HCT116 (cell line): ENCODE measurements at regions not wholly inside any gene's neighbourhood (a gene's known extent, or its start where the extent isn't known, plus 50 kb on each side); places are given as distances from the start of the nearest gene placed in this dataset.

Experiments used
- ATAC-seq: fragments of 200-7000 bp; cut with Tn5 transposase; 2 replicates; pipeline ENCODE4 v1.9.1; 2020; ENCODE audit warnings: mild to moderate bottlenecking, moderate library complexity
- BruUV-seq: library from RNA; stranded (reverse); fragments of 400-500 nt; replicated peaks from 2 replicates; lab custom pipeline; 2021; lab: Mats Ljungman, UMichigan
- CTCF ChIA-PET: fragments of 300-600 bp; sonication (Branson Sonifier 250); formaldehyde crosslinking; loops from one replicate; lab custom pipeline; 2021; ENCODE audit warnings: antibody characterized with exemption; lab: Charles Lee
- POLR2A ChIA-PET: fragments of 300-600, 350-600 bp; sonication (Branson Sonifier 250); formaldehyde crosslinking; loops from one replicate; lab custom pipeline; 2021; ENCODE audit warnings: antibody characterized with exemption; lab: Charles Lee
- RAD21 ChIA-PET, 2 experiments: fragments of 300-600 bp; sonication (Branson Sonifier 250); formaldehyde crosslinking; loops; one replicate each; lab custom pipeline; 2023; ENCODE audit warnings: low total read pairs in 2 of 2; ENCODE audit not compliant: uncharacterized antibody in 2 of 2, unreplicated experiment in 2 of 2, low non-redundant PET in 1 of 2; lab: Charles Lee
- DNase-seq: peaks from one replicate; pipeline ENCODE4 v3.0.0-alpha.2; 2010; ENCODE audit warnings: low read depth, low spot score
- H2AFZ ChIP-seq: fragments of 200-600 bp; shearing (Covaris generic), sonication (generic); 2 replicates; pipeline ENCODE4 v1.6.1; 2017; ENCODE audit warnings: low read depth, mixed run types, mixed read lengths, antibody characterized with exemption, low read length; ENCODE audit not compliant: poor library complexity, severe bottlenecking
- H3K27ac ChIP-seq: 2 replicates; pipeline ENCODE4 v1.5.1; 2012; ENCODE audit warnings: low read depth, low read length
- H3K27me3 ChIP-seq: fragments of 200-600 bp; sonication (generic); 2 replicates; pipeline ENCODE4 v1.6.1; 2016; ENCODE audit warnings: mixed run types, low read length, mixed read lengths; ENCODE audit not compliant: insufficient read depth
- H3K36me3 ChIP-seq, 2 experiments: fragments of 200-500 bp in 1 of 2; fragments of 200-600 bp in 1 of 2; sonication (Bioruptor generic) in 1 of 2; sonication (generic) in 1 of 2; 2 replicates each; pipeline versions ENCODE4 v1.5.1 to v1.6.1; 2014 to 2016; ENCODE audit warnings: low read length in 2 of 2, inconsistent platforms in 1 of 2, mixed read lengths in 1 of 2, mixed run types in 1 of 2; ENCODE audit not compliant: insufficient read depth in 2 of 2, control insufficient read depth in 1 of 2
- H3K4me1 ChIP-seq, 2 experiments: fragments of 200-600 bp in 1 of 2; sonication (generic) in 1 of 2; 2 replicates each; pipeline versions ENCODE4 v1.5.1 to v1.6.1; 2012 to 2017; ENCODE audit warnings: low read length in 2 of 2, inconsistent platforms in 1 of 2, mild to moderate bottlenecking in 1 of 2, mixed read lengths in 1 of 2, mixed run types in 1 of 2, moderate library complexity in 1 of 2; ENCODE audit not compliant: insufficient read depth in 2 of 2, control insufficient read depth in 1 of 2
- H3K4me2 ChIP-seq: fragments of 200-600 bp; sonication (generic); 2 replicates; pipeline ENCODE4 v1.6.1; 2017; ENCODE audit warnings: mixed run types, low read length, mixed read lengths
- H3K4me3 ChIP-seq, 2 experiments: fragments of 200-600 bp in 1 of 2; sonication (generic) in 1 of 2; replicated peaks in 1 of 2; 2 replicates each; pipeline ENCODE4 v1.5.1; 2011 to 2016; ENCODE audit warnings: low read length in 2 of 2, control low read depth in 1 of 2, low read depth in 1 of 2, mild to moderate bottlenecking in 1 of 2, mixed read lengths in 1 of 2, mixed run types in 1 of 2
- H3K79me2 ChIP-seq: fragments of 200-600 bp; sonication (generic); 2 replicates; pipeline ENCODE4 v1.6.1; 2017; ENCODE audit warnings: mild to moderate bottlenecking, mixed run types, low read length, moderate library complexity, mixed read lengths; ENCODE audit not compliant: insufficient read depth
- H3K9ac ChIP-seq: fragments of 200-600 bp; sonication (generic); 2 replicates; pipeline ENCODE4 v1.6.1; 2016; ENCODE audit warnings: low read length, mixed read lengths
- H3K9me2 ChIP-seq: fragments of 200-600 bp; sonication (generic), shearing (Covaris generic); 2 replicates; pipeline ENCODE4 v1.6.1; 2017; ENCODE audit warnings: mixed run types, mild to moderate bottlenecking, moderate library complexity; ENCODE audit not compliant: insufficient read depth
- H3K9me3 ChIP-seq, 2 experiments: fragments of 200-500 bp in 1 of 2; fragments of 200-600 bp in 1 of 2; sonication (Bioruptor generic) in 1 of 2; sonication (generic) in 1 of 2; 2 replicates each; pipeline ENCODE4 v1.6.1; 2014 to 2017; ENCODE audit warnings: low read length in 2 of 2, mixed read lengths in 2 of 2, inconsistent platforms in 1 of 2, low read depth in 1 of 2, mild to moderate bottlenecking in 1 of 2, mixed run types in 1 of 2, moderate library complexity in 1 of 2; ENCODE audit not compliant: control insufficient read depth in 1 of 2, insufficient read depth in 1 of 2
- H4K20me1 ChIP-seq: fragments of 200-600 bp; sonication (generic), shearing (Covaris generic); 2 replicates; pipeline ENCODE4 v1.6.1; 2017; ENCODE audit warnings: mixed run types, mild to moderate bottlenecking, moderate library complexity; ENCODE audit not compliant: insufficient read depth
- CBX3 ChIP-seq: IDR thresholded peaks from 2 replicates; pipeline ENCODE4 v1.6.1; 2012; ENCODE audit warnings: low read depth
- CTCF ChIP-seq, 3 experiments: fragments of 200-600 bp in 1 of 3; sonication (generic) in 1 of 3; IDR thresholded peaks in 2 of 3; conservative IDR thresholded peaks in 1 of 3; 2 replicates each; pipeline ENCODE4 v1.5.1; 2012 to 2017; ENCODE audit warnings: low read depth in 2 of 3, low read length in 2 of 3, antibody characterized with exemption in 1 of 3, borderline replicate concordance in 1 of 3, control low read depth in 1 of 3, mild to moderate bottlenecking in 1 of 3, mixed read lengths in 1 of 3, mixed run types in 1 of 3, moderate library complexity in 1 of 3; ENCODE audit not compliant: insufficient read depth in 1 of 3
- EGR1 ChIP-seq: IDR thresholded peaks from 2 replicates; pipeline ENCODE4 v1.6.1; 2012; ENCODE audit warnings: low read depth
- ELF1 ChIP-seq: IDR thresholded peaks from 2 replicates; pipeline ENCODE4 v1.6.1; 2012; ENCODE audit warnings: low read depth, borderline replicate concordance
- EZH2 ChIP-seq: fragments of 200-600 bp; sonication (generic); IDR thresholded peaks from 2 replicates; pipeline ENCODE4 v1.6.1; 2017; ENCODE audit warnings: antibody characterized with exemption, mixed run types
- EZH2phosphoT487 ChIP-seq: fragments of 200-600 bp; IDR thresholded peaks from 2 replicates; pipeline ENCODE4 v1.6.1; 2018; ENCODE audit warnings: antibody characterized with exemption, borderline replicate concordance
- FOSL1 ChIP-seq: IDR thresholded peaks from 2 replicates; pipeline ENCODE4 v1.6.1; 2012; ENCODE audit warnings: low read depth
- JUND ChIP-seq: IDR thresholded peaks from 2 replicates; pipeline ENCODE4 v1.6.1; 2012
- MAX ChIP-seq: IDR thresholded peaks from 2 replicates; pipeline ENCODE4 v1.6.1; 2012
- POLR2A ChIP-seq: IDR thresholded peaks from 2 replicates; pipeline ENCODE4 v1.7.0; 2011; ENCODE audit warnings: borderline replicate concordance; ENCODE audit not compliant: insufficient read depth, insufficient read length; ENCODE audit errors: extremely low read depth
- RAD21 ChIP-seq: IDR thresholded peaks from 2 replicates; pipeline ENCODE4 v1.6.1; 2012; ENCODE audit warnings: low read depth, mild to moderate bottlenecking
- REST ChIP-seq: IDR thresholded peaks from 2 replicates; pipeline ENCODE4 v1.6.1; 2012; ENCODE audit warnings: low read depth
- SRF ChIP-seq: IDR thresholded peaks from 2 replicates; pipeline ENCODE4 v1.6.1; 2012; ENCODE audit warnings: low read depth
- TCF7L2 ChIP-seq: IDR thresholded peaks from 2 replicates; pipeline ENCODE4 v1.7.0; 2011; ENCODE audit warnings: borderline replicate concordance, inconsistent platforms; ENCODE audit not compliant: insufficient read depth, insufficient read length; ENCODE audit errors: extremely low read depth
- YY1 ChIP-seq: IDR thresholded peaks from 2 replicates; pipeline ENCODE4 v1.6.1; 2011; ENCODE audit warnings: low read length, low read depth, moderate library complexity, mild to moderate bottlenecking; ENCODE audit not compliant: insufficient replicate concordance; ENCODE audit errors: extremely low read depth
- ZBTB33 ChIP-seq: IDR thresholded peaks from 2 replicates; pipeline ENCODE4 v1.6.1; 2011; ENCODE audit warnings: mild to moderate bottlenecking, low read length, moderate library complexity; ENCODE audit not compliant: insufficient replicate concordance; ENCODE audit errors: extremely low read depth
- ZFX ChIP-seq: fragments of 450-650 bp; IDR thresholded peaks from 2 replicates; pipeline ENCODE4 v1.6.1; 2017
- ZNF274 ChIP-seq: fragments of 200-500 bp; sonication (Bioruptor generic); IDR thresholded peaks from 2 replicates; pipeline ENCODE4 v1.6.1; 2014; ENCODE audit warnings: mild to moderate bottlenecking, low read depth, low read length, inconsistent platforms
- intact Hi-C: fragments of 100-400 bp; cut with micrococcal nuclease; formaldehyde crosslinking; loops from 2 replicates; pipeline ENCODE4 v1.10.0; 2022

- TF ChIP-seq ELF1 (no peak), RAD21 (no peak), FOSL1 (no peak), EZH2phosphoT487 (no peak), CTCF (IDR thresholded peaks at IDR 0.05 in 2 of 3, conservative IDR thresholded peaks at IDR 0.05 in 1 of 3; ENCODE audit: borderline replicate concordance in 1 of 3, insufficient read depth in 1 of 3, low read depth in 2 of 3, low read length in 2 of 3) (no peak)
- TF ChIP-seq, all 23 proteins: peak for 0
Observed at GRCh38 chr14:99075771-99076375, 196.1 kb downstream of the BCL11B start (continued).

- peaks cover 21% of the 10 kb centered on the region for H3K27me3 ChIP-seq
- BruUV-seq: no TSS peak
- no peak overlapping the region for H3K4me3 ChIP-seq
- no peak overlapping the region for H3K9ac ChIP-seq
- ATAC-seq (no peak), DNase-seq (no peak)
- H3K36me3 ChIP-seq: no peaks in the 10 kb centered on the region
- H3K4me2 ChIP-seq: no peak overlapping the region
- ChIA-PET CTCF (no interaction called here), POLR2A (no interaction called here), RAD21 (no interaction called here)
- H3K27ac ChIP-seq: no peak overlapping the region
- intact Hi-C loops: no loop called here
- H2AFZ ChIP-seq: no peak overlapping the region
- no peaks in the 10 kb centered on the region for H3K4me1 ChIP-seq
- H3K9me2 ChIP-seq: no peaks in the 10 kb centered on the region
- H3K79me2 ChIP-seq: no peaks in the 10 kb centered on the region
- no peaks in the 10 kb centered on the region for H4K20me1 ChIP-seq
- H3K9me3 ChIP-seq: no peaks in the 10 kb centered on the region
- no peak for TF ChIP-seq TCF7L2
- no peak for TF ChIP-seq ZBTB33
- TF ChIP-seq SRF: no peak
- TF ChIP-seq JUND: no peak
- no peak for TF ChIP-seq EGR1
- no peak for TF ChIP-seq FOSL1
- TF ChIP-seq EZH2: no peak
- TF ChIP-seq MAX: no peak
- TF ChIP-seq REST: no peak
- TF ChIP-seq CBX3: no peak
- no peak for TF ChIP-seq POLR2A
- no peak for TF ChIP-seq ZFX
- no peak for TF ChIP-seq YY1
- TF ChIP-seq ZNF274: no peak
Observed at GRCh38 chr14:99077076-99077843, 194.7 kb downstream of the BCL11B start.
